GM21786 (cell line): ENCODE measurements at regions not wholly inside any gene's neighbourhood (a gene's known extent, or its start where the extent isn't known, plus 50 kb on each side); places are given as distances from the start of the nearest gene placed in this dataset.
"Not testable (repeated sequence)": the region's sequence is repeated elsewhere in the genome, so short reads cannot be mapped to it uniquely, and the experiment has no call there.

Experiments
- ATAC-seq: cut with Tn5 transposase; IDR thresholded peaks from one replicate; pipeline ENCODE4 v1.9.1; 2021; ENCODE audit not compliant: unreplicated experiment

GRCh38 chr4:144366425-144366824 is 225.9 kb upstream of the GYPA start:
- no peak for ATAC-seq

GRCh38 chr4:144371485-144371884 is 231.0 kb upstream of the GYPA start:
- no peak for ATAC-seq

DNA sequence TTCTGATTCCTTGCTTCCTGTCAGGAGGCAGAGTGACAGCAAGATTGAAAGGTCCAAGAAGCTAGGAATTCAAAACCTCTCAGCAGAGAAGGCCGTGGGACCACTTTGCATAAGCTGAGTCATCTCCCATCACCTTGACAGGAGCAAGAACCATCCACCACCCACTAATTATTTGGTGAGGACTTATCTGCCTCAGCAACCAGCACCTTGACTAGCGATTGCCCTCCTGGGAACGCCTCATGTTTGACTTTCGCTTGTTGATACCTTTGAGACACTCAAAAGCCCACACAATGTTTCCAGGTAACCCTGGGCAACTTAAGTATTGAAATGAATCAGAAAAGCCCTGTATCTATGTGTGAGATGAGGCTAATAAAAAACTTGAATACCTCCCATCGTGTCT is 233.5 kb upstream of the GYPA start:
- ATAC-seq = peak; percentile 60

GRCh38 chr4:144376866-144377265 is 236.3 kb upstream of the GYPA start:
- ATAC-seq = no peak

DNA sequence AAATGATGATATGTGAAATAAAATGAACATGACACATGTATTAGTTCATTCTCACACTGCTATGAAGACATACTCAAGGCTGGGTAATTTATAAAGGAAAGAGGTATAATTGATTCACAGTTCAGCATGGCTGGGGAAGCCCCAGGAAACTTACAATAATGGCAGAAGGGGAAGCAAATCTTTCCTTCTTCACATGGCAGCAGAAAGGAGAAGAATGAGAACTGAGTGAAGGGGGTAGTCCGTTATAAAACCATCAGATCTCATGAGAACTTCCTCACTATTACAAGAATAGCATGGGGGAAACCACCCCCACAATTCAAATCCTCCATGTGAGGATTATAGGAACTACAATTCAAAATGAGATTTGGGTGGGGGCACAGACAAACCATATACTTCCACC is 243.9 kb upstream of the GYPA start:
- ATAC-seq = no peak

GRCh38 chr4:144399927-144400326 is 246.0 kb upstream of the HHIP start:
- peak; percentile 91 for ATAC-seq

DNA sequence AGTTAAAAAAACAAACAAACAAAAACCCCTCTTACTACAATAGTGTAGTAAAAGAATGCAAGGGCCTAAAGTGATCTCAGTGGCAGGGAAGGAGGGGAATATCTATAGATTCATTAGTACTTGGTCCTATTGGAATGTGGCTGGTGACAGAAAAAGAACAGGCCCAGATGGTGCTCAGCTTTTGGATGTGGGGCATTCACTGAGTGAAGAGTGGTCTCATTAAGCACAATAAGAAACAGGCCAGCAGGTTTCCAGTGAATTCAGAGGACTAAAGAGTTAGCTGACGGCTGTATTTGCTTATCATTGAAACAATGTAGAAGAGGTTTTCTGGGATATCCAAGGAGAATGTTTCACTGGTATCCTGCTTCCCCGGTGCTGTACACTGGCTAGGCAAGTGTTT is 243.8 kb upstream of the HHIP start:
- no peak for ATAC-seq

GRCh38 chr4:144402999-144403398 is 243.0 kb upstream of the HHIP start:
- ATAC-seq = no peak

GRCh38 chr4:144403893-144404292 is 242.1 kb upstream of the HHIP start:
- ATAC-seq = no peak

DNA sequence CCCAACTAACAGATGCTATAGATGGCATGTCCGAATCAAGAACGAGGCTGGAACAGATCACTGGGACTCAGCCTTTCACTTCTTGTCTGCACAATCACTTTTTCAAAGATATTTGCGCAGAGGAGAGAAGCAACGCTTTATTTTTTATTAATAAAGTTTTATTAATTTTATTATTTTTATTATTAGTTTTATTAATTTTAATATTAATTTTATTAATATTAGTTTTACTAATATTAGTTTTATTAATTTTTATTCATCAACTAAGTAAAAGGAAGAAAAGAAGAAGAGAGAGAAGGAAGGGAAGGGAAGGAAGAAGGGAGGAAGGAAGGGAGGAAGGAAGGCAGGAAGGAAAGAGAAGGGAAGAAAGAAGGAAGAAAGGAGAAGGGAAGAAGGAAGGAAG is 236.4 kb upstream of the HHIP start:
- no peak for ATAC-seq

GRCh38 chr4:144410230-144410783 is 235.6 kb upstream of the HHIP start:
- no peak for ATAC-seq

GRCh38 chr4:144411119-144411518 is 234.8 kb upstream of the HHIP start:
- no peak for ATAC-seq

DNA sequence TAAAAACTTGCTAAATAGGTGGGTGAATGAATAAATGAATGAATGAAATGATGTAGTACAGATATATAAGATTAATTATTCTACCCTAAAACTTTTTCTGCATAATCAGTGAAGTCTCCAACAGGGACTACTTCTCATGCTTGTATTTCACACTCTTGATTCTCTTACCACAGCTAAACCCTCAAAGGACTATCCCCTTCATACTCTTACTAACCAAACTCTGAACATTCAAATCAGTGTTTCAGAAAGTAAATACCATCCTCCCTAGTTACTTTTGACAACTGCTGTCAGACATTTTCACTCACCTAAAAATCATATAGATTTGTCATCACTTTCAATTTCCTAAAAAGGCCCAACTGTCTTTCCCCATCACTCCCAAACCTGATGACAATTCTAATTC is 234.3 kb upstream of the HHIP start:
- no peak for ATAC-seq

- no peak for ATAC-seq
Observed at GRCh38 chr4:144421056-144421455, 224.9 kb upstream of the HHIP start.

DNA sequence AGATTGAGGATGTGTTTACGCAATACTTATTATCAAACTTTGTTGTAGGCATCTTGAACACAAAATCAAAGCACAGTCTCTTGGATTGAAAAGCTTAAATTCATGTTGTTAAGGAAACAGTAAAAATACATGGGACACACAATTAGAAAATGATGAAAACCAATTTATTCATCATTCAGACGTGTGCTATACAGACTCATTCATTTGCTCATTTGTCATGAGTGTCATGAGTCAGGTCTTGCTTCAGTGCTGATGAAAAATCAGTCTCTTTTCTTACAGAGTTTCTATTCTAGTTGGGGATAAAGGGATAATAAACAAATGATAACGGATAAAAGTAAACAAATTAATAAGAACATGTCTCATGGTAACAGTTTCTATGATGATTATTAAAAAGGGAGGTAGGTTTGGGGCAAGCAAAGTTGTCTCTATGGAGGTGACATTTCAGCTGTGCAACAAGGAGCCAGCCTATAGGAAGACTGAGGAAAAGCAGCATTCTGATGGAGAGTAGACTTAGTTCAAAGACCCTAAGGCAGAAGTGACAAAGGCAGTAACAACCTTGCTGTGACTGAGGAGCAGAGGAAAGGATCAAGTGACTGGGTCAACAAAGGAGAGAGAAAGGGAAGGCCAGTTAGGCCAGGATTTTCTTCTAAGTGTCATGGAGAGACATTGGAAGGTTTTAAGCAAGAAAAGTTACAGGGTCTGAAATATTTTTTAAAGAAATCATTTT is 224.0 kb upstream of the HHIP start:
- ATAC-seq = no peak

- ATAC-seq = no peak
Observed at GRCh38 chr4:144423930-144424329, 222.0 kb upstream of the HHIP start.

- not testable (repeated sequence) for ATAC-seq
Observed at GRCh38 chr4:144426023-144426422, 219.9 kb upstream of the HHIP start.

GRCh38 chr4:144442713-144443112 is 203.2 kb upstream of the HHIP start:
- no peak for ATAC-seq

DNA sequence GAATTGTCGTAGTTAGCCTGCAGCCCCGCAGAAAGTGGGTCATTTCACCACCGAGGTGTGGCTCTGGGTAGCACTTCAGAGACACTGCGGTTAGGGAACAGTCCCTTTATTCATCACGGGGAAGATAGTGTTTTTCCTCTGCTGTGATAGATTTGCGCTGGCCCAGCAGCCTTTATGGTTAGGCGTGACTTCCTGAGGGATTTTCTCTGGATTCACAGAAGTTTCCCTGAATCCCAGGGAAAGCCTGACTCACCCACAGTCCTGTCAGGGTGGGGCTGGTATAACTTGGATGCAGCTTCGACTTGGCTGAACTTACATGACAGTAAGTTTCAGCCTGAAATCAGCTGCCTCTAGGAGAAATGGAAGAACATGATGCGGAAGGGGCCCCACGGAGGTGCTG is 196.3 kb upstream of the HHIP start:
- ATAC-seq = no peak

DNA sequence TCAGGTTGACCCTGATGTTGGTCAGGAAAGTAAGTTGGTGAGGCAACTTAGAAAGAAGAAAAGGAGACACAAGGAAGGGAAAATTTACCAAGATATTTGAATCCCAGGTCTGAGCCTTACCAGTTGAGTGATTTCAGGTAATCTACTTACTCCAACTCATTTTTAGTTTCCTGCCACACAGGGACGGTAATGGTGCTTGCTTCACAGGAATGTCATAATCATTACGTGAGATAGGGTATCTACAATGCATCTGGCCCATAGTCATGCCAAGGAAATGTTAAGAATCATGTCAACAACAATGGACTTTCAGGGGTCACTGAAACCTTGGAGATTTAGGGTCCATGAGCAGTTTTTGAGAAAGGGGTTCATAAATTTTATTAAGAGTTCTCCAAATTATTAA is 195.4 kb upstream of the HHIP start:
- no peak for ATAC-seq

DNA sequence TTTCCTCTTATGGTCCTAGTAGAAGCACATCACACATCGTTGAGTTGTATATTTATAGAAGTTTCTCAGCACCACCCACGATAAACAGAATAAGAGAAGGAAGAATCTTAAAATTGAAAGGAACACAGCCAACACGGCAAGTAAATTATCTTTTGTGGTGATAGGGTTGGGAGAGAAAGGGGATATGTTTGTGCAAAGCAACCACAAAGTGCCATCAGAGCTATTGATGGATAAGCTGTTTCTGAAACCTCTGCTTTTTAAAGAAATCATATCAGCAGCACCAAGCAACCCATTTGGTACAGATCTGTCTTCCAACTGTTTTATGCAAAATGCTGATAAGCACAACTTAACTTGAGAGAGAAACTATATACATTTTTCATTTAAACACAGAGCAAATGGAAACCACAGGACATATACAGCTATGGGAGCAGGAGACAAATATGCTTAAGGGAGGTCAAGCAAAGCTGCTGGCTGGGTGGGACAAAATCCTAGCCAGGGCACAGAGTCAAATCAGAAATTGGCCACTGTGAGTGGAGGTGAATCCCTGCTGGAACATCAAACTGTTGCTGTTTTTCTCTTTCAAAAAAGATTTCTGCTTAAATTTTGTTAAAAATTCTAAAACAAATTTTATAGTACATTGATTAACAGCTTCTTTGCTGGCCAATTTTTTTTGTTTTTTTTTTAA is 194.0 kb upstream of the HHIP start:
- no peak for ATAC-seq

GRCh38 chr4:144456196-144456595 is 189.8 kb upstream of the HHIP start:
- ATAC-seq = no peak
